Keratinocyte (primary cell): ENCODE measurements at regions not wholly inside any gene's neighbourhood (a gene's known extent, or its start where the extent isn't known, plus 50 kb on each side); places are given as distances from the start of the nearest gene placed in this dataset.

Source experiments
- CTCF ChIP-seq, 3 experiments: IDR thresholded peaks in 1 of 3; conservative IDR thresholded peaks in 1 of 3; optimal IDR thresholded peaks in 1 of 3; 2 replicates in 2 of 3; 3 replicates in 1 of 3; pipeline versions ENCODE3 to v1.5.1; 2011; ENCODE audit warnings: low read length in 3 of 3, mild to moderate bottlenecking in 3 of 3, moderate library complexity in 2 of 3, control low read depth in 1 of 3, inconsistent platforms in 1 of 3; ENCODE audit not compliant: insufficient read depth in 2 of 3; ENCODE audit errors: extremely low read depth in 1 of 3
- EZH2 ChIP-seq: IDR thresholded peaks from one replicate; pipeline ENCODE4 v1.6.1; 2012; ENCODE audit warnings: inconsistent platforms, mild to moderate bottlenecking, low read length, moderate library complexity

- TF ChIP-seq CTCF (optimal IDR thresholded peaks at IDR 0.05 in 1 of 3, IDR thresholded peaks at IDR 0.05 in 1 of 3, conservative IDR thresholded peaks at IDR 0.05 in 1 of 3; ENCODE audit: extremely low read depth in 1 of 3, insufficient read depth in 2 of 3, low read length in 3 of 3) (no peak), EZH2 (no peak)
Observed at GRCh38 chr11:70772950-70773349, 374.6 kb downstream of the CTTN start.
